NK-92 treated with Interleukin-12 subunit alpha and Interleukin-12 subunit beta, amount 100 ng/mL, for 24 hours (cell line): ENCODE measurements at regions not wholly inside any gene's neighbourhood (a gene's known extent, or its start where the extent isn't known, plus 50 kb on each side); places are given as distances from the start of the nearest gene placed in this dataset.
"Not testable (repeated sequence)": the region's sequence is repeated elsewhere in the genome, so short reads cannot be mapped to it uniquely, and the experiment has no call there.

Experiments used
- DNase-seq: peaks from one replicate; lab custom pipeline; 2025; lab: John Stamatoyannopoulos, UW

- no peak for DNase-seq
Observed at GRCh38 chr13:60924856-60925255, 490.8 kb downstream of the PCDH20 start.

DNA sequence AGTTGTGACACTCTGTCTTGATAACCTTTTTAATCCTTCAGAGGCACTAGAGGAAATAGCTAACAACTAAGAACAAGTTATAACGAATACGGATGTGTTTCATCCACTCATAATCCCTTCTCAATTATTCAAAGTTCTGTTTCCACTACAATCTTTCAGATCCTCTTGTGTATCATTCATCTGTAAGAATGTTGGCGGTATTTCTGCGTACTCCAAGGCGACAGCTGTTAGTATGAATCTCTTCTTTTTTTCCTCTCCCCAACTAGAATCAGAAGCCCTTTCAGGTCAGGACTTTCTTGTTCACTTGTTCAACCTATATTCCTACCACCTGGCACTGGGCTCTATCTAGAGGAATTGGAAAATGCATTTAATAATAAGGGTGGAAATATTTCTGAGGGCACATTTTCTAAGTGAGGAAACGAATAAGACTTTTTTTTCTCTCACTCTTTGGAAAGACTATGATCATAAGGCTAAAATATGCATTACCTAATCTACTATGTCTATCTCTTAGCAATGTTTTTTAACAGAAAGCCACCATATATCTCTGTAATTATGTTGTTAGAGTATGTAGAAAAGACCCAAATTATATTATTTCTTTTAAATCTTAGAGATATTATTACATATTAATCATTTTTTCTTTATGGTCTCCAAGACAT lies 492.9 kb downstream of the PCDH20 start:
- DNase-seq = no peak

- DNase-seq = no peak
Observed at GRCh38 chr13:60893801-60894200, 496.8 kb downstream of the TDRD3 start.

DNA sequence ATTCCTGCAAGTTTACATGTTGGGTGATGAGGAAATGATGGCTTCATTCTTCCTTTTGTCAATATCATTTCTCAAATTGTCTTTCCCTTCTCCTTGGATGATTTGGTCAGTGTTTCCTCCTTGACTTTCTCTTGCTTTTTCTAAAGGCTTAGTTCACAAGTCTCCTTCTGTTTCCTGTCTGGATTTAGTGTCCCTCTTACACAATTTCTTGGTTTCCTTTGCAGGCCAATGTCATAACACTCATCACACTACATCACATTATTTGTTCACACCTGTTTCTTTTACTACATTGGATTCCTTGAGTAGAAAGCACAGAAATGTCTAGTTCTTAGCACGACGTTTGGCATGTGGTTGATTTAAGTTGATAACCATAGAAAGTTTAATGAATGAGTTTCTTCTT lies 490.7 kb downstream of the TDRD3 start:
- no peak for DNase-seq

GRCh38 chr13:60881507-60881906 lies 484.5 kb downstream of the TDRD3 start:
- DNase-seq = no peak

DNA sequence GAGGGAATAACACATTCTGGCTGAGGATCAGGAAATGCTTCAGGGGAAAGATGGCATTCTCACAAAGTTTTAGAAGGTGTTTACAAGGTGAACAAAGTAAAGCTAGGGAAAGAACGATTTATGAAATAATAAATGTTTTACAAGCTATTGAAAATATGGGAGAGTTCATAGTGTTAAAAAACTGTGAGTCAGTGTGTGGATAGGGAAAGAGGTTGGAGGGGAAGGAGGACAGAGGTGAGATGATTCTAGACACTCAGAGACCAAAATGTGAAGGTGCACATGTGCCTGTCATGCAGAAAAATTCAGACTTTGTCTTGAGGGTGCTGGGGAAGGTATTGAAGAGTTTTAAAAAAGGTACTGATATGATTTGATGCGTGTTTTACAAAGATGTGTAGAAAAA lies 476.1 kb downstream of the TDRD3 start:
- DNase-seq = no peak

GRCh38 chr13:60869941-60870613 lies 473.1 kb downstream of the TDRD3 start:
- no peak for DNase-seq

GRCh38 chr13:60869225-60869624 lies 472.2 kb downstream of the TDRD3 start:
- no peak for DNase-seq

GRCh38 chr13:60862036-60862435 lies 465.0 kb downstream of the TDRD3 start:
- no peak for DNase-seq

GRCh38 chr13:60857698-60858097 lies 460.7 kb downstream of the TDRD3 start:
- no peak for DNase-seq

DNA sequence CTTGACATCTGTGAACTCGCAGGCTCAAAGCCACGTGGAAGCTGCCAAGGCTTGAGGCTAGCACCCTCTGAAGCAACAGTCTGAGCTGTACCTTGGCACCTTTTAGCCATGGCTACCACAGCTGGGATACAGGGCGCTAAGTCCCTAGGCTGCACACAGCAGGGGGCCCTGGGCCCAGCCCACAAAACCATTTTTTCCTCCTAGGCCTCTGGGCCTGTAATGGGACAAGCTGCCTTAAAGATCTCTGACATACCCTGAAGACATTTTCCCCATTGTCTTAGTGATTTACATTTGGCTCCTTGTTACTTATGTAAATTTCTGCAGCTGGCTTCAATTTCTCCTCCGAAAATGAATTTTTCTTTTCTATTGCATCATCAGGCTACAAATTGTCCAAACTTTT lies 455.9 kb downstream of the TDRD3 start:
- DNase-seq = no peak

GRCh38 chr13:60851378-60851777 lies 454.4 kb downstream of the TDRD3 start:
- DNase-seq = no peak

DNA sequence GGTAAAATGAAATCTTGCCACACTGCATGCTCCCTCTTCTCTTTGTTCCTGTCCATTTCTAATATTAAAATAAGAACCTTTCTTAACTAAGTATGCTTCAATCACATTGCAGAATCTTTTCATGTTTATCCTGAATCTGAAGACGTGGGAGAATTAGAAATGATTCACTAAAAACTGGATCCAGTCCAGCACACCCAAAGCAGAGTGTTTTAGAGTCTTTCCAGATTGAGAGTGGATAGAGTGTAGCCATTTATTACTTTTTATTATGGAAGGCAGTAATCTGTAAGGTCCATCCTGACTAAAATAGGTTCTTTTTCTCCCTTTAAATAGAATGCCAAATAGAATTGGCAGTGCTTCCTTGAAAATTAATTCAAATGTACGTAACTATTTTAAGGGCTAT lies 453.5 kb downstream of the TDRD3 start:
- no peak for DNase-seq

DNA sequence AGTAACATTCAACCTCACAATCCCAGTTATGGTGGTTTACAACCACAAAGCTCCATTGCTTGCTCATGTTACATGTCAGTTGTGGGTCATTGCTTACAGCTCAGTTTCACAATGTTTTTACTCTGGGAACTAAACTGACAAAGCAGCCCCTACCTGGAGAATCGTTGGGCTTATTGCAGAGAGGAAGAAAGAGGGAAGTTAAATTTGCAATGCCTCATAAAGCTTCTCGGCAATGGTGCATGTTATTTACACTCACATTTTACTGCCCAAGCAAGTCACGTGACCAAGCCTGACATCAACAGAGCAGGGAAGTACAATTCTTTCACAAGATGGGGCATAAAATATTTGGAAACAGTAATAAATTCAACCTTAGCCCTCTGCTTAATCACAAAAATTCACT lies 441.6 kb downstream of the TDRD3 start:
- DNase-seq = no peak

DNA sequence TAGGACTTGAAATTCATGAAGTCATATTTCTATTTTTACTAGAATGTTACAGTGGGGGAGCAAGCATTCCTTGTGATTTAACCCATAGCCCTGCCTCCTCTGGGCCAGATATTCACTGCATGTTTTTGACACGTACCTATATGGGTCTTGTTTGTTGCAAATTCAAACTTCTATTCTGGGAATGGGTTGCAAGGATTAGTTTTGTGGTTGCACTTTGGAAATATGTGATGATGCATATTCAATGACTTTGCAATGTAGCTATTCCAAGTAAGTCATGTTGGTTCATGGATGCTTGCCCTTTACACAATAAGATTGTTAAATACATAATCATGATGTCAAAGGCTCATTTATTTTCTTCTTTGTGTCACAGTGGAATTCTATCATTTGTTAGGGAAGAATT lies 440.8 kb downstream of the TDRD3 start:
- no peak for DNase-seq

- no peak for DNase-seq
Observed at GRCh38 chr13:60836821-60837220, 439.8 kb downstream of the TDRD3 start.

DNA sequence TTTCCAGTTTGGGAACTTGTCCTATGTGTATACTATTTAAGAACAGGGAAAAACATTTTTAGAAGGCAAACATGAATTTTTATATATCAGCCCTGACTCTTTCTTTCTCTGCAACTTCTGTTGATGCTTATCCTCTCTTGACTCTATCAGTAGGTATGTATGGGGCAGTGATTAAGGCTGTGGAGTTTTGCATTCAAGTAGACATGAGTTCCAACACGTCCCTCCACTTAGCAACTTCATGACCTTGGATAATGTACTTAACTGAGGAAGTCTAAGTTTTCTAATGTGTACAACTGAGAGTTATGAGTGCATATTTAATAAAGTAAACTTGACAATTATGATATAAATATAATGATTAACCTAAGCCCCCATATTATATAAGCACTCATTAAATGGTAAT lies 414.6 kb downstream of the TDRD3 start:
- no peak for DNase-seq

GRCh38 chr13:60805640-60806039 lies 408.6 kb downstream of the TDRD3 start:
- not testable (repeated sequence) for DNase-seq

DNA sequence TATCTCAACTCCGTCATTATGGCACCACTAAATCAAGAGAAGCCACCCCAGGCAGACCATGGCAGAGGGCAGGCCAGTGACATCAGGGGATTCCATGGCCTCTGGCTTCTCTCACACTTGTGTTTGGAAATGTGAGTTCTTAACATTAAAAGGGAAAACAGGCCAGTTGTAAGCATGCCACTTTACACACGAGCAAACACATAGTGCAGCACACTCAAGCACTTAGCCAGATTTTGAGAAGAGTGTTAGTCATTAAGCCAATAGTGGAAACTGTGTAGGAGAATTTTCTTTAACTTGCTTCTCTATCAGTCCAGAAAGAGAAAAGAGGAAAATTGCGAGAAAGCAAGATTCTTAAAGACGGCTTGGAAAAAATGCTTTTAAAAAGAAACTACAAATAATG lies 401.5 kb downstream of the TDRD3 start:
- DNase-seq = no peak

GRCh38 chr13:60797112-60797511 lies 400.1 kb downstream of the TDRD3 start:
- DNase-seq = no peak

DNA sequence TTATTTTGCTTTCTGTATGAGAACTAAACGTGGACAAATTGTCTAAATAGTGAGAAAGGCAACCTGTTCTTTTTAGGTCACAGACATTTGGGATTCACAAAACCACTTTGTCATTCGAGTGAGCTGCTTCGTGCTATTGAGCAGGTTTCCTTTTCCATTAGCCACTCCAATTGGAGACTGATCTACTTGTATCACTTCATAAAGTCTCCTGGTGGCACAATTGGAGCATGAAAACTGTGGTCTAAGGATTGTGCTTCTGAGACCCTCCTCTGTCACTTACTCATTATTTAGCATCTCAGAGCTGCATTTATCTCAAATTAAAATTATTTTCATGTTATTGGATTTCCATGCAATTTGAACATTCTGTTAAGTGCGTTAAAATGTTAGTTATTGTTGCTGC lies 397.7 kb downstream of the TDRD3 start:
- DNase-seq = no peak

DNA sequence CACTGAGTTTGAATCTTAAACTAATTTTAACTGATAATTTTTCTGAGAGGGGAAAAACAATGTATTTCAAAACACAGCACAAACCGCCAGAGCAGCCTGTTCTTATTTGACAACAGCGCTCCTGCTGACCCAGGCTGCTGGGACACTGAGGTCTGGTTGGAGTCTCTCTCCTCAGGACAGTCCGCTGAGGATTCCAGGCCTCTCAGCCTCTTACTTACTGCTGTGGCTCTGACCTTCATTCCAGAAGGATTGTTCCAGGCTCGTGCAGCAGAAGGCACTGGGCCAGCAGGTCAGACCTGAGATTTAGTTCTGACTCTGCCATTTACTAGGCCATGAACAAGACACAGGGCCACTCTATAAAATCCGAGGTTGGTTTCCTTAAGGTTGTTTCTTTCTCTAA lies 393.6 kb downstream of the TDRD3 start:
- DNase-seq = no peak

DNA sequence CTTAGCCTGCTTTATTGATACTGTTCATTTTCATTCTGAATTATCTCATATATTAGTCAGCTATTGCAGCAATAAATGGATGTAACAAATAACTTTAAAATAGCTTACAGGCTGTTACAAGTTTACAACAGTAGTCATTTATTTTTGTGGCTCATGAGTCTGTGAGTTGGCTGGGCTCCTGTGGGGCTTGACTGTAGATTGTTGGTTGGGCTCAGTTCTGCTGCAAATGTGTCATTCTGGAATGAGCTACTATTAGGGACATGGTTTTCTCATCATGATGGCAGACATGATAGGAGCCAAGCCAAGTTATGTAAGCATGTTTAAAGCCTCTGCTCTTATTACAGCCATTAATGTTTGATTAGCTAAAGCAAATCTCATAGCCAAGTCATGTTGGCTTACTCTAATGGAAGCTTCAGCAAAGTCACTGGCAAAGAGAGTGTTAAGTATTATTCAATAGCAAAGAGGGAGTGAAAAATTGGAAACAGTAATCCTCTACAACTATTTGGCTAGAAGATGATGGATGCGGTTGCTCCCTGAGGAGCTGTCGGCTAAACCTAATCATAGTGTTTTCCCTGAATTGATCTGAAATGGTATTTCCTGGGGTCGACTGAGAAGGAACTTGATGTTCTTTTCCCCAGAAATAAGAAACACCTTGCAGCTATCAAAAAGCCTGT lies 391.3 kb downstream of the TDRD3 start:
- DNase-seq = no peak

GRCh38 chr13:60787083-60787482 lies 390.1 kb downstream of the TDRD3 start:
- no peak for DNase-seq
